IPS-18c (cell line): ENCODE measurements at regions not wholly inside any gene's neighbourhood (a gene's known extent, or its start where the extent isn't known, plus 50 kb on each side); places are given as distances from the start of the nearest gene placed in this dataset.

Experiments used
- H3K4me3 ChIP-seq: 2 replicates; pipeline ENCODE4 v1.7.0; 2013; ENCODE audit warnings: low read depth, mild to moderate bottlenecking, low read length, moderate library complexity; ENCODE audit not compliant: insufficient read depth
- H3K9me3 ChIP-seq: one replicate; pipeline ENCODE4 v1.6.1; 2013; ENCODE audit warnings: mild to moderate bottlenecking, low read length, moderate library complexity; ENCODE audit not compliant: control insufficient read depth, insufficient read depth

GRCh38 chr2:145638675-145639074 is 1118.8 kb upstream of the ZEB2 start:
- no peak overlapping the region for H3K4me3 ChIP-seq
- no peaks in the 10 kb centered on the region for H3K9me3 ChIP-seq

GRCh38 chr2:145635706-145636427 is 1115.9 kb upstream of the ZEB2 start:
- Histone ChIP-seq H3K9me3 (no peaks in the 10 kb centered on the region), H3K4me3 (no peak overlapping the region)

DNA sequence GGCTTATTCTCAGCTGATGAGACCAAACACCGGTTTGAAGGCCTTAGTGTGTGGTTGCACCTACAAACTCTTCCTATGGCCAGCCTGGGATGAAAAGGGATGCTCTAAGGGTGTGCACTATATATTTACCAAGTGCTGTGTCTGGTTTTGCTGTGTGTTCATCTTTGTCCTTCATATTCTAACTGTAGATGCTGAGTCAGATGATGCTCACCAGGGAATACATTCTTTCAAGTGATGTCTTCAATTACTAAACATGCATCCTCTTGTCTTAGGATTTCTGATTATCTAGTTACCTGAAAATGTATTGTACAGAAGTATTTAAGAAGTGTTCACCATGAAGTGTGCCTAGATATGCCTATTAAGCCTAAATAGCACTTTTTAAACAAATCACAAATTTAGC is 1111.6 kb upstream of the ZEB2 start:
- Histone ChIP-seq H3K4me3 (no peak overlapping the region), H3K9me3 (no peaks in the 10 kb centered on the region)

GRCh38 chr2:145626301-145626700 is 1106.4 kb upstream of the ZEB2 start:
- H3K4me3 ChIP-seq: no peak overlapping the region
- H3K9me3 ChIP-seq: no peaks in the 10 kb centered on the region

GRCh38 chr2:145625111-145625510 is 1105.2 kb upstream of the ZEB2 start:
- H3K9me3 ChIP-seq: no peaks in the 10 kb centered on the region
- H3K4me3 ChIP-seq: no peak overlapping the region

DNA sequence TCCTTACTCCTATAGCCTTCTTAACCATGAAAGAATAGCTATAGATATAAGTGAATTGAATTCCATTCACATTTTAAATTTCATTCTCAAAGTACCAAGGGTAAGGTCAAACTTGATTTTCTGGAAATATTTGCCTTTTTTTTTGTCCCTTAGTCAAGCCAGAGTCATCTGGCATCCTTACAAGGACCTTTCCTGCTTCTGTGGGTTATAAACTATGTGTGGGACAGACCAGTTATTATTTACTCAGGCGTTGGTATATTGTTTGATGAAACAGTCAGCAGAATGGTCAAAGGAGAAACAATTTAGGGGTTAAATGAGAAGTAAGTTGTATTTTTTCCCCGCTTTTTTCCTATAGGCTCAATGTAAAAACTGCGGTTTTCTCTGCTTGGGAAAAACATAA is 1103.2 kb upstream of the ZEB2 start:
- Histone ChIP-seq H3K9me3 (no peaks in the 10 kb centered on the region), H3K4me3 (no peak overlapping the region)

DNA sequence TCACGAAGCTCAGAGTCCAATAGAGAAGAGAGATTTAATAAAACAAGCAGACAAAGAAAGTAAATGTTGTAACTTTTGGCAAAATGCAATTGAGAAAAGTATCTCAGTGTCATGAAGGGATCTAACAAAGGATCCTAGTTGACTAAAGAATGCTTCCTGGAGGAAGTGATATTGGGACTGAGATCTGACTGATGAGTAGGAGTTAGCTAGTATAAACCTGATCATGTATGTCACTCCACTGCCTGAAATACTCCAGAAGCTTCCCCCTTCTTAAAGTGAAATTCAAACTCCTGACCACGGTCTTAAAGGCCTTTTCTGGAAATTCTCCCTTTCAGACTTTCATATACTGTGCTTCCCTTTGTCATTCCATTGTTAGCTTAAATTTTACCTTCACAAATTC is 1102.4 kb upstream of the ZEB2 start:
- Histone ChIP-seq H3K4me3 (no peak overlapping the region), H3K9me3 (no peaks in the 10 kb centered on the region)

GRCh38 chr2:145617906-145618305 is 1098.0 kb upstream of the ZEB2 start:
- no peaks in the 10 kb centered on the region for H3K9me3 ChIP-seq
- H3K4me3 ChIP-seq: no peak overlapping the region

DNA sequence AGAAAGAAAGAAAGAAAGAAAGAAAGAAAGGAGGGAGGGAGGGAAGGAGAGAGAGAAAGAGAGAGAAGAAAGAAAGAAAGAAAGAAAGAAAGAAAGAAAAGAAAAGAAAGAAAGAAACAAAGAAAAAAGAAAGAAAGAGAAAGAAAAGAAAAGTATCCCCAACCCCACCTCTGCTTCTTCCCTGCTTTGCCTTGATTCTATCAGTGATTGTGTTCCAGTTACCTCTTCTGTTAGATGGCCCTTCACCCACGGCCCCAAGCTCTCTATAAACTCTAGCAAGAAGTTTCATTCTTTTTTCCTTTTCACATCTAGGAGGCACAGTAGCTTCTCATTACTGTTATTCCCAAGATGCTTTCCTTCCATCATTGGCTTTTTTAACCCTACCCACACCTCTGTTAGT is 1097.5 kb upstream of the ZEB2 start:
- no peaks in the 10 kb centered on the region for H3K9me3 ChIP-seq
- no peak overlapping the region for H3K4me3 ChIP-seq

DNA sequence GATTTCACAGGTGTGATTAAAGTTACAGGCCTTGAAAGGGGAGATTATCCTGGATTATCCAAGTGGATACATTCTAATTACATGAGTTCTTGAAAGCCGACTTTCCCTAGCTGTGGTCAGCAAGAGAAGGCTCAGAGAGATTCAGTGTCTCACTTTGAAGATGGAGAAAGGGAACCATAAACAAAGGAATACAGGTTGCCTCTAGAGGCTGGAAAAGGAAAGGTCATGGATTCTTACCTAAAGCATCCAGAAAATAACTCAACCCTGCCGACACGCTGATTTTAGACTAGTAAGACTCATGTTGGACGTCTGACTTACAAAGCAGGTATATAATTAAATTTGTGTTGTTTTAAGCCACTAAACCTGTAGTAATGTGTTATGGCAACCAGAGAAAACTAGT is 1095.7 kb upstream of the ZEB2 start:
- Histone ChIP-seq H3K9me3 (no peaks in the 10 kb centered on the region), H3K4me3 (no peak overlapping the region)

GRCh38 chr2:145609951-145610350 is 1090.0 kb upstream of the ZEB2 start:
- Histone ChIP-seq H3K4me3 (no peak overlapping the region), H3K9me3 (no peaks in the 10 kb centered on the region)

DNA sequence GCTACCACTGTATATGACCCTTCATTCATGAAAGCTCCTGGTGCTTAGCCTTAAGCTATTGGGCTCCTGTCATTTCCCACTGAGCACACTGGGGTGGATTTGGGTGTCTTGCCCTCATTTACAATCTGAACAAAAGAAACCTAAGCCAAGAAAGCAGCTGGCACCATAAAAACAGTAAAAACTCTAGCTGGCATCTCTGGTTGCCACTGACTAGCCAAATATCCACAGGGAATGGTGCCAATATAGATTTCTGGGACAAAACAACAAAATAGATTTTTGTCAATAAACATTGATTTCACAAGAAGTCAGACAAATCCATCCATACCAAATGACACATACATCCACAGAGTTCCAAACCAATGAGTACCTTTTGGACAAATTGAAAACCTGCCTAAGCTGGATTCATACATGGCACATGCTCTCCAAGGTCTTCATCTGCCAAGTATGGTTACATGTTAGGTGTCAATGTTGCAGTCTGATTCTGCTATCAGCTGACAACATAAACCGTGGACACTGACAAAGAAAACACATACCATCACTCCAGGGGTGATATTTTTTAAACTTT is 1081.5 kb upstream of the ZEB2 start:
- Histone ChIP-seq H3K9me3 (no peaks in the 10 kb centered on the region), H3K4me3 (no peak overlapping the region)

- H3K9me3 ChIP-seq: no peaks in the 10 kb centered on the region
- no peak overlapping the region for H3K4me3 ChIP-seq
These were observed 1080.9 kb upstream of the ZEB2 start for GRCh38 chr2:145600811-145601210.

DNA sequence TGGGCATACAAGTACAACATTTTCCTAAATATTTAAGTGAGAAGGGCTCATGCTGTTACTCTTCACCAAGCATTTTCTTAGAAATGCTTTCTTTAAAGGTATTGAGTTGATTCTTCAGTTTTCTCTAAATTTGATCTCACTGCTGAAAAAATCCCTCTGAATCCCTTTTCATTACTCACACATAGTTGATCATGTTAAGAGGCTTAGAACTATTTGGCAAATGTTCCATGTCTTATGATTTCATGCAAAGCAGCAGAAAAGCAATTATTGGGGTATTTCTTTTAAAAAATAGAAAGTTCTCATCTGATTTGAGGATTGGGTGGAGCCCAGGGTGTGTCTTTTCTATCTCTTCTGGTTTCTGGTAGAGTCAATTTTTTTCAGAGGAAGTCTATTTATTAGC is 1079.8 kb upstream of the ZEB2 start:
- H3K9me3 ChIP-seq: no peaks in the 10 kb centered on the region
- H3K4me3 ChIP-seq: no peak overlapping the region

DNA sequence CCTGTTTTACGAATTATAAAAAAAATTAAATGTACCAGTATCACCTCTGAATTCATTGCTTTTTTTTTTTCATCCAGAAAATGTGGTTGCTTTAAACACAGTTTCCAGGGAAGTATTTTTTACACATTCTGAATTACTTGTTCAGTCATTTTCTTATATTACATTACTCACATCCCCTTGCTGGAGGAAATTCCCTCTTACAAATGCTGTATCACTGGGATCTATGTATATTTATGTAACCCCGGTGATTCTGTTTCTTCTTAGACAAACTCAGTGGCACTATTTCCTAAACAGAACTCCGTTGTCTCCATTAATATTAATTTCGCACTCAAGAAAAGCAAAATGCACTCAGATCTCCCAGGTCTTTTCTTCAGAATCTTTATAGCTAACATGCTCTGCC is 1078.5 kb upstream of the ZEB2 start:
- Histone ChIP-seq H3K9me3 (no peaks in the 10 kb centered on the region), H3K4me3 (no peak overlapping the region)

- H3K9me3 ChIP-seq: no peaks in the 10 kb centered on the region
- no peak overlapping the region for H3K4me3 ChIP-seq
These were observed 1077.9 kb upstream of the ZEB2 start for GRCh38 chr2:145597809-145598208.

GRCh38 chr2:145597006-145597405 is 1077.1 kb upstream of the ZEB2 start:
- H3K9me3 ChIP-seq: no peaks in the 10 kb centered on the region

DNA sequence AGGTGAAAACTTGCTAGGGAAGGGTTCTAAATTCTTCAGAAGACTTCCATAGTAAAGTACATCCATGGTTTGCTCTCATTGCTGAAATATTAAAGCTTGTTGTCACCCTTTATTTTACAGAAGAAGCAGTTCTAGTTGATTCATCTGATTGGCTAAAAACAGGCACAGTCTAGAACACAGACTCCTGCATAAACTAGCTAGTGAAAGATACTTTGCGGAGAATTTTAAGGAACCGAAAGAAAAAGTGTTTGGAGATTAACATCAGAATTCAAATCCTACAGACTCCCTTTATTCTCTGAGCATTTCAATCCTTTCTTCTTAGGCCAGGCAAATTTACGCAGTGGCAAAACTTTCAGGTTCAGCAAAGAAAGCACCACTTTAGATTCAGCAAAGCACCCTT is 1076.5 kb upstream of the ZEB2 start:
- H3K4me3 ChIP-seq: no peak overlapping the region

More at GRCh38 chr2:145597006-145597405, 1077.1 kb upstream of the ZEB2 start:
- no peak overlapping the region for H3K4me3 ChIP-seq

GRCh38 chr2:145595296-145595695 is 1075.4 kb upstream of the ZEB2 start:
- no peaks in the 10 kb centered on the region for H3K9me3 ChIP-seq

More for the DNA sequence above, 1076.5 kb upstream of the ZEB2 start:
- no peaks in the 10 kb centered on the region for H3K9me3 ChIP-seq

More at GRCh38 chr2:145595296-145595695, 1075.4 kb upstream of the ZEB2 start:
- no peak overlapping the region for H3K4me3 ChIP-seq
